GM19438 (cell line): ENCODE measurements at regions not wholly inside any gene's neighbourhood (a gene's known extent, or its start where the extent isn't known, plus 50 kb on each side); places are given as distances from the start of the nearest gene placed in this dataset.
"Not testable (repeated sequence)": the region's sequence is repeated elsewhere in the genome, so short reads cannot be mapped to it uniquely, and the experiment has no call there.

Experiments
- ATAC-seq: cut with Tn5 transposase; IDR thresholded peaks from one replicate; pipeline ENCODE4 v1.9.1; 2021; ENCODE audit warnings: low read depth; ENCODE audit not compliant: unreplicated experiment

DNA sequence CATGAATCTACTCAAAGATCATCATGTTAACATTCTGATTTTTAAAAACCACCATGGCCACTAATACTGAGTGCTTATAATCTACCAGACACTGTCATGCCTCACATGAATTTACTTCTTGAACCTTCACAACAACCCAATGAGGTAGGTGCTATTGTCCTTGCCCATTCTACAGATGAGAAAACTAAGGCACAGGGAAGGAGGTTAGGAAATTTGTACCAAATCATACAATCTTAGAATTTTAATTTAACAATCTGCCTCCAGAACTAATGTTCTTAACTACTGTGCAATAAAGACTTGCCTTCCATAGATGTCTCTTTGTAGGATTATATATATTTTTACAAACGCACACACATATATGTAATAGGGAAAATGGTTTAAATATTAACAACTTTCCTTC, 269.5 kb downstream of the ALDH8A1 start:
- ATAC-seq: no peak

DNA sequence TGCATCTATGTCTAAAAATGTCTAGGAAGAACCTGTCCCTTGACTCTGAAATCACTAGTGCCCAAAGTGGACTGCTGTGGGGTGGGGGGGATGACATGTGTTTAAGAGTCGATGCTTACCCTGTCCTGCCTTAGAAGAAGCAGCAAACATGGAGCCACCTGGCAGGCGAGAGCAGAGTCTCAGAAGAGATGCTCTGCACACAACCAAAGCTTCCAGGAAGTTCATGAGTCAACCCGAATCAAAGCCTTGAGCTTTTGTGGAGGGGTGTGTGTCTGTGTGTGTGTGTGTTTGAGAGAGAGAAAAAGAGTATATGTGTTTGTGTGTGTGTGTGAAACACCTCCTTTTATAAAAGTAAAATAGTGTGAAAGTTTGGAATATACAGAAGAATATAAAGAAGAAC, 269.9 kb downstream of the ALDH8A1 start:
- ATAC-seq: no peak

DNA sequence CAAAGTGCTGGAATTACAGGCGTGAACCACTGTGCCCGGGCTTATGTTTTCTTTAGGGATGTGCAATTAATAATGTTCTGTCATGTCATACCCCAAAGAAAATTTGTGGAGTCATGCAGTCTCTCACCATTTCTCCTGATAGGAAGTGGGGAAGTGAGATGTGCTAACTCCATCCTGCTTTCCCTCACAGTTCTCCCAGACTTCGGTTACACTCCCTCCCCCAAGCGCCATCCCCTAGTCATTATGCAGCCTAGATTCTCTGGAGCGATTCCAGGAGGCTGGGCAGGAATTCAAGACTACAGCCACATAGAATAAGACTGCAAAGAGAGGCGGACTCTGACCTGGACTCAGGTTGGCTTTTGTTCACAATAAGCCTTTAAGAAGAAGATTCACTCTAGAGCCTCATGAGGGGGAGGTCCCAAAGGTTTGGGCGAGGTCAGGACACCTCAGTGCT, 271.4 kb downstream of the ALDH8A1 start:
- no peak for ATAC-seq

DNA sequence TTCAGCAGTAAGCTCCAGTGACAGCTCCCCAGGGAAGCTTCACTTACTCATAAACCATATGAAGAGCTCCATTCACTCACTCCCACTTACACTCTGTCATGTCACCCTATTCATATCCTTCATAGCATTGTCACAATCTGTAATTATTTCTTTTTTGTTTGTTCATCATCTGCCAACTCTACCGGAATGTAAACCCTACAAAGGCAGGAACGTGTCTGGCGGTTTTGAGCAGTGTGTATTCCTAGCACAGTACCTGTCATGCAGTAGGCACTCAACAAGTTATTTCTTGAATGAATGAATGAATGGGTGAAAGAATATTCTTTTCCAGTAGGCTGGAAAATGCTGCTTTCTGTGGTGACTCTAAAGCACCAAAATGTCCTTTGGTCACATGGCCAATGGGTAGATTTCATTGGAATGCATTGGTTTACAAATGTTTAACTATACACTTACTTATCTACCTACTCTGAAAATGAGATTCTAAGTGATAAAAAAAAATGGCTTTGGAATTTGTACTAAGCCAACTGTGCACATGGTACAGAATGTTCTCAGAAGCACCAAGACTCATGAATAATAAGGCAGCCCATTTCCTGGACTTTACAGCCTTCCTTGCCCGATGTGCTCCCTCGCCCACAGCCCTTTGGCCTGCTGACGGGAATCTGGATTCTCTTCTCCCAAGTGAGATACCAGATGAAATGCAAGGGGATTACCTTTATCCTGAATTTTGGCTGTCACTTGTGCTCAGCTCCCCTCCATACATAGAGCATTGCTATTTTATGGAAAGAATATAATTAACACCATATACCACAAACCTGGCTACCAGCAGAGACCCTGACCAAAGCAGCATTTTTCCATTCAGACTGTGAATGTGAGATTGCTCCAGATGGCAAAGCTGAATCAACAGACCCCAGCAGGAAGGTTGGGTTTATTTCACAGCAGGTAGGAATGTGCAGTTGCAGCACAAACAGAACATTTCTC, 273.3 kb downstream of the ALDH8A1 start:
- no peak for ATAC-seq

DNA sequence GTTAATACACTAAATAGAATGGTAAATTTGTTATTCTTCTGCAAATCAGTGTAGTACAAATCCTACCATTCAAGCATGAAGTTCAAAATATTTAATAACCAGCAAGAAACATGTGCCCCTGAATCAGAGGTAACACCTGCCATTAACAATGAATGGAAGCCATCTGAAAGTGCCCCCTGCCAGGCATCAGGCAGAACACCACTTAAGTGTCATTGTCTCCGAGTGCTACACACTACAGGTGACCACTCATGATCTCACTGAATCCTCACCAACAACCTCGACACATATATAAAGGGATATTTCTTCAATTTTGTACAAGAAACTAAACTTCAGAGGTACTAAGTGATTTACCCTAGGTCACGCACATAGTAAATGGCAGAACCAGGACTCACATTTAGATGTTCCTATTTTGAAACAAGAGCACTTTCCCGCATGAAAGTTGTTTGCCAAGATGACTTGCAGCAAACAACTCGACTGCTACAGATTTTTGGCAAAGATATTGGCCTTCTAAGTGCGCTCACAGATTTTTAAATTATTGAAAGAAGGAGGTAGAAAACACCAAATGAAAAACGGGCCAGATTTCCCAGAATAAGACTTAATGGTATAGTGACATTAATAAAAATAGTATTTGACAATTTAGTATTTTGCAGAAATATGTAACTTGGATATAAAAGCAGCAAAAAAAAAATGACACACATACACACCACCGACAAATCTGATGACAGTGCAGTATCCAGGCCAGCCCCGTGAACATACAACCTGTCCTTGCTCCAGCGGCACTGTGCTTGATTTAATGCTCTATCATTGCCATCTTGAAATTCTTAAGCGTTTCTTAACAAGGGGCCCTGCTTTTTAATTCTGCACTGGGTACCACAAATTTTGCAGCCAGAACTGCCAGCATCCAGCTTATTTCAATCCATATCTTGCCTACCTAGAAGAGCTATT, 274.5 kb downstream of the ALDH8A1 start:
- no peak for ATAC-seq

DNA sequence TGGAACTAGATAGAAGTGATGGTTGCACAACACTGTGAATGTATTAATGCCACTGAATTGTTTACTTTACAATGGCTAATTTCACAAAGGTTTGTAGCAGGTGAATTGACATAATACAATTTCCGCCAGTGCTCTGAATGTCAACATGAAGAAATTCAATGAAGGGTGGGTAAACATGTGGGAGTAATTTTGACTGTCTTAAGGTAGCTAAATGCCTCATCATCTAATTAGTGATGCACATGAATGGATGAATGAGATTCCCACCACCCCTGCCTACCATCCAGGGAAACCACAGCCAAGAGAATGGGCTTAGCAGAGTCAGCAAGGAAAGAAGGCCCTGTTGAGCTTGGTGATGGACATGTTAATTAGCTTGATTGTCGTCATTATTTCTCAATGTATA, 275.3 kb downstream of the ALDH8A1 start:
- no peak for ATAC-seq

DNA sequence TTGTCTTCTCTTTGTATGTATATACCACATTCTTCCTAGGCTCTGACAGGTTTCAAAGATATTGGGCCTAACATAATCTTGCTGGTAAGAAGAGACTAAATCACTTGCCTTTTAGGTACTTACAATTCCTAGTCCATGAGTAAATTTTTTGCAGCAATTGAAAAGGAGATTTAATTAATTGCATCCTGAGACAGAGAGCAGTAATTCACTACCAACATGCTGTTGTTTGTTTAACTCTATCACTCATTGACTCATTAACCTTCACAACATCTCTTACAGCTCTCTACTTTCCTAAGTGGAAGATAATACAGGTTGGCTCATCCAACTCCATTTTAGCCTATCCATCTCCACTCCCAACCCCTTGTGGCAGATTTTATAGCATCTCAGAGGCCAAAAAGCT, 280.4 kb downstream of the ALDH8A1 start:
- ATAC-seq: no peak

DNA sequence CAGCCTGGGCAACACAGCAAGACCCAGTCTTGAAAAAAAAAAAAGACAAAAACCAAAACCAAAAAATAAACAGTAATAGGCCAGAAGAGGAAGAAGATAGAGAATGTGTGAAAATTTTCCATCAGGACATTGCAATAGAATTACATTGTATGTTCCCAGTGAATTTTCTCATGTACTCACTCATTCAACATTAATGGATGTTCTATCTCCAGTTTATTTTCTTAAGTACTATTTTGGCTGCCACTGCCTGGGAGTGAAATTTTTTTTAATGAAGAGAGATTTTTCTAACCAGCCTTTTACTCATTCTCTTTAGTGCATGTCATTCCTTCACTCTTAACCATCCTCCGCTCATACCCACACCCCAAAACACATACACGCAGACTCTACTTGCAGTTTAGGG, 282.8 kb downstream of the ALDH8A1 start:
- no peak for ATAC-seq

DNA sequence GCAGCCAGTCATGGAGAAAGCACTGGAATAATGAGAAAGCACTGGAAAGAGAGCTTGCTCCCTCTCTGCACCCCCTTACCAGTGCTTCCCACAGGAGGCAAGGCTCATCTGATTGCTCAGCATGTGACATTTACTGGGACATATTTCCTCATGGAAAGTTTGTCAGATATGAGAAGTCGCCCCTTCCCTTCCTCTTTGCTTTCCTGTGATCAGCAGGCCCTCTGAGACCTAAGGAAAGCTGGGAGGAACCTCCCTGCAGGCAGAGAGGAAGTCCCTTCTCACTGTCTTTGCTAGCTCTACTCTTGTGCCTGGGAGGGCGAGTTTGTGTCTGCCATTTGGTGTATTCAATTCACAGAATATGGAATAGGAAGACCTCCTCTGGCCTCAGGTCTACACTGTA, 283.8 kb downstream of the ALDH8A1 start:
- ATAC-seq: no peak

DNA sequence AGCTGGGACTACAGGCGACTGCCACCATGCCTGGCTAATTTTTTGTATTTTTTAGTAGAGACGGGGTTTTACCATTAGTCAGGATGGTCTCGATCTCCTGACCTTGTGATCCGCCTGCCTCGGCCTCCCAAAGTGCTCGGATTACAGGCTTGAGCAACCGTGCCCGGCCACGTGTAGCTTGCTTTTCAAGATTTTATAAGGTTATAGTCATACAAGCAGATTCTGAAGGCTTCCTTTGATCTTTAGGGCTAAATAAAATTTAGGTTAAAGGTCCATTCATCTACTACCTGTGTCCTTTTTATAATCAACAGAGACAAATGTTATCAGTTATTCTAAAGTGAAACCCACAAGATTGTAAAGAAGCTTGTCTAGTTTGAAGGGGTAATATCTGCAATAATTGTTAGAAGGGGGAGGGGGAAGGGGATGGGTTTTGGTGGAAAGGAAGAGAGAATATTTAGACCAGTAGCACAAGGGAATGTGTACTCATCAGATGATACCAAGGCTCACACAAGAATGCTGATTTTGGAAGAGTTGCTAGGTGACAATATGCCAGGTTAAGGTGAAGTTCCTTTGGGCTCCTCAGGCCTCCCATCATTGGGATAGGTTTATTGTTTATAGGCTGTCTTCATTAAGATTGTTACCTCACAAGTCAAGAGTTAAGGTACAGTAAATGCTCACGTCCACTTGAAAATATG, 284.7 kb downstream of the ALDH8A1 start:
- no peak for ATAC-seq

DNA sequence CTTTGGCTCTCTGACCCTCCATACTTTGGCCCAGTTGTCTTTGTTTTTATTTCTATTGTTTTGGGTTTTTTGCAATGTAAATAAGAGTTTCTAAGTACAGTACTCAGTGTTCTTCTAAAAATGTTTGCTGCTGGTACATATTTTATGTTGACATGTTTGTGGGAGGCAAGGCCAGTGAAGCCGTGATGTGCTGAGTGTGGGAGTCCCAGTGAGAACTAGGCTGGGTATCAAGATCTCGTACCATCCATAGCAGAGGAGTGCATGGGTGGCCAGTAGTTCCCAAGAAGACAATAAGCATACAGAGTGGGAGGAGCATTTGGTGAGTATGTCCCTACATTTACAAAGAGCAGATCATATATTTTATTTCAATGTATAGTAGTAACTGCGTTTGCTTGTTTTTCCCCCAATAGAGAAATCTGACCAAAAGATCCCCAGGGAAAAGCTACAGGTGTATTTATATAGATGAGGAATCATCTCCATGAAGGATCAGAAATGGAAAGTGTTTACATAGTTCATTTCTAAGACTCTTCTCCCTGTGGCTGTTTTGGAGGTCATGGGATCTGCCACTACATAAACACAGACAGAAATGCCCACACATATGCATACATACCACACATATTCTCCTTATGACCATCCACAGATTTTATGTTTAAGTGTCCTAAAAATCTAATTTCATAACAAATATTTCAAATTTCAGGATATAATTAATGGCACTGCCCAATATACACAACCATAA, 285.9 kb downstream of the ALDH8A1 start:
- ATAC-seq: no peak

DNA sequence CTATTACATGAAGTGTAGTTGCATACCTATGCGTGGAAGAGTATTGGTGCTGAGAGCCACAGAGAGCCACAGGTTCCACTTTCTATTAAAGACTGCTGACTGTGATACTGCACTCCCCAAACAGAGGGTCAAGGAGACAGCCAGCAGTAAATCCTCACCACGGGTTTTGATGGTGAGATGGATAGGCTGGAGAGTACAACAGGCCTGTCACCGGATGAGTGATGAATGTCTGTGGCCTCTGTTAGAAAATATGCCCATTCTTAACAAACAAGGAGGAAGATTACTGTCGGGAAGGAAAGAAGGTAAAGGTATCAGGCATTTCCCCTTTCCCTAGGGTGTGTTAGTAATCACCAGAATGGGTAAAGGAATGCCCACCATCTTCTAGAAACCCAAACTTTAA, 286.5 kb downstream of the ALDH8A1 start:
- no peak for ATAC-seq

DNA sequence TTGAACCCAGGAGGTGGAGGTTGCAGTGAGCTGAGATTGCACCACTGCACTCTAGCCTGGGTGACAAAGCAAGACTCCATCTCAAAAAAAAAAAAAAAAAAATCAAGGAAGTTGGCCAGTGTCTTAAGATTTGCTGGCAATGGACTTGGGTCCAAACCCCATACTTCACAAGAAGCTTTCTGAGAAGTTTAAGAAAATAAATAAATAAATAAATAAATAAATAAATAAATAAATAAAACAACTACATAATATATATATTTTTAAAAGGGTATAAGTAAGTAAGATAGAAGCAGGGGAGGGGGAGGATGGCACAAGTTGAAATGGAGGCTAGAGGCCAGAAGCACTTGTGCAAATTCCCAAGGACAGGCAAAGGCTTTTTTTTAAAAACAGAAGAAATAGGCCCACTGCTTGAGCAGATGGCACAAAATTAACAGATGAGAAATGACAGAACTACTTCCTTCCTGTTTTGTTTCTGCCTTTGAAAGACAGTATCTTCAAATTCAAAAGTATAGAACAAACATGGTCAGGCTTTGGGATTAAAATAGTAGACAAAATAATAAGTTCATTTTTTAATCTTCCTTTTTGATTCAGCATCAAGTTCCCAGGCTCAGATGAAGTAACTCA, 287.7 kb downstream of the ALDH8A1 start:
- no peak for ATAC-seq

DNA sequence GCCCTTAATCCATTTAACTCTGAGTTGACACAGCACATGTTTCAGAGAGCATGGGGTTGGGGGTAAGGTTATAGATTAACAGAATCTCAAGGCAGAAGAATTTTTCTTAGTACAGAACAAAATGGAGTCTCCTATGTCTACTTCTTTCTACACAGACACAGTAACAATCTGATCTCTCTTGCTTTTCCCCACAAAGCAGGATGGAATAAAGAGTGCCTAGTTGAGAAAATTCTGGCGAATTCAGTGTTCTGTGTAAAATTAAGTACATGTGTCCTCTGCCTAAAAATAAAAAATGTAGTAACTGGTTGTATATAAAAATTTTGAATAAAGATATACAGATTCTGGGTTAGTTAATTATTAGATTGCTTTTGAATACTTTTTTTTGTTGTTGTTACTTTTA, 290.0 kb downstream of the ALDH8A1 start:
- ATAC-seq: not testable (repeated sequence)

DNA sequence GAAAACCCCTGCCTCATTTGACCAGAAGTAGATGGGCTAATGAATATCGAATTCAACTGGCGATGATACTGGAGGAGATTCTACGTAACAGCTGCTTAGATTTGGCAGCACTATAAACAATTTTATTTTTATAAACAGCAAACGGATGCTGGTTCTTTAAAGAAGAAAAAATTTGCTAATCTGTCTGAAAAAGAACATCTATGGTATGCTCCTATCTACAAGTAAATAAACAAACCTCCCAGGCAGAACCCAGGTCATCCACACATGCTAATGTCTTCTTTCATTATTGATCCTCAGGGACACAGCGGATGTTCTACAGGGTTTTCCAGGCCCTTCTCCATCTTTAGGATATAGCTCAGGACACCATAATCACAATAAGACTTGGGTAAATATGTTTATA, 291.3 kb downstream of the ALDH8A1 start:
- no peak for ATAC-seq

DNA sequence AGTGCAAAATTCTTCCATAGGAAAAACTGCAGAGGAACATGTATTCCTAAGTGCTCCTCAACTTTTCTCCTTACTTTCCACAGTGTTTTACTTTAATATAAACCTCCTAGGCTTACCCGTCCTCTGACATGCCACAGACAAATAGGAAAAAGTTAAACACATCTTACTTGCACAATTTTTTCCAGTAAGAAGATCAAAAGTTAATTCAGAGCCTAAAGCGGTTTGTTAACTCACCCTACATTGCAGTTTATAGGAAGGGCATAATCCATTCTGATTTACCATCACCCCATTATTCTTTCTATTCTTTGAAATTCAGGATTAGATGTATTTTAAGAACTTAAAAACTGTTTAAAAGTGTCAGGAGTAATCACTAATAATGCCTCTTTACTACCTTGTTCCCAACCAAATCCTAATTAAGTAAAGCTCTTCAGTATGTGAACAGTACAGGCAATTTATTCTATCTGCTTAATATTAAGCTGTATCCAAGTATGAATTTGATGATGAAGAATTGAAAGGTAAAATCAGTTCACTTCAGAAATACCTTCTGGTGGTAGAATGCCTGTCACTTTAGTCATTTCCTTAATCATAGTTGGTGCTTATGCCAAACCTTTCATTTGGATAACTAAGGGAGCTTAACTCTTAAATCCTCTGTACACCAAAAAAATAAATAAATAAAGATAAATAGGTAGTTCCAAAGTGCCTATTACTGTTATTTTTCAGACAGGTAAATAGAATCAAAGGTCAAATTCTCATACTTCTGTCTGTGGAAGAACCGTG, 292.0 kb downstream of the ALDH8A1 start:
- ATAC-seq: no peak

DNA sequence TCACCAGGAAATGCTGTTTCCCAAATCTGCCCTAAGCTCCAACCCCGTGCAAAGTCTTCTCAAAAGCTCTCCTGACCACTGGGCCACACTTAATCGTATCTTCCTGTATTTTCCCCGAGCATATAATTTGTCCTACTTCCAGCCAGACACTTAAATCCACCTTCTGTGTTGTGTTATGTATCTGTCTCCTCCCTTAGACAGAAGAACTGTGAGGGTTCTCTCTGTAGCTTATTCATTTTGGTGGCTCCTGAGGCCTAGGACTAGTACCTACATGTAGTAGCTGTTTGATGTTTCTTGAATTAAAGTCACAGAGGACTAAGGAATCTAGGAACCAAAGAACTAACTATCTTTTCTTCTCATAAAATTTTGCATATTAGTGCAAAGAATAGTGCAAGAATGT, 292.6 kb downstream of the ALDH8A1 start:
- ATAC-seq: no peak

DNA sequence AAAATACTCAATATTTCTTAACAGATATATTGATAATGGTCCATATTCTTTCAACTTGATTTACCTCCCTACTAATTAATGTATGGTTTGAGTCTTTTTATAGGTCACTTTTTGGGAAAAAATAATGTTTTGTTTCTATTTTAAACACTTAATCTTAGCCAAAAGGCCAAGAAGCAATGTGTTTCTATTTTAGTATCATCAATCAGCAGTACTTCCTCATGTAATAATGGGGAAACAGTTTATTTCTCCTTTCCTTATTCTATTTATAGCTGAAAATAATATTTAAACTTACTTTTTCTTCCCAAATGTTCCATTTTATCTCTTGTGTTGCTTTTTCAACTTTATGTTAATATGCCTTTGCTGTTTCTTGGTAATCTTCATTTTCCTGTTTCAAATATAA, 295.1 kb downstream of the ALDH8A1 start:
- no peak for ATAC-seq

DNA sequence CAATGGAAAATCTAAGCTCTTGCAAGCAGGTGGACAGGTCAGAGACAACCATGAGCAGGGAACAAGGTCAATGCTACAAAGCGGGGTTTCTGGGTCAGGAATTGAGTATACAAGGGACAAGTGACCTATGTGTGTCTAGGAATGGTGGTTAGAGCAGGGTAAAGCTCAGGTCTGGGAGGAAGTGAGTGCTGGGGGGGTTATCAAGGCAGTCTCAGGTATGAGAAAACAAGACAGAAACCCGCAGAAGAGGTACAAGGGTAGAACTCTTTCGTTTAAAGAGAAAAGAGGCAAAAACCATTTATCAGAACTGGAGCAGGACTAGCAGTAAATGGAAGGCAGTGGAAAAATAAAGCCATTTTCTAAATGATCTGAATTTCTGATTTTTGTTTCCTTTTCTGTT, 298.4 kb downstream of the ALDH8A1 start:
- no peak for ATAC-seq
